IMR-90 (cell line): ENCODE measurements at regions not wholly inside any gene's neighbourhood (a gene's known extent, or its start where the extent isn't known, plus 50 kb on each side); places are given as distances from the start of the nearest gene placed in this dataset.

Experiments
- ATAC-seq: fragments of 200-7000 bp; cut with Tn5 transposase; 2 replicates; pipeline ENCODE4 v1.9.1; 2020; ENCODE audit warnings: low read depth, mild to moderate bottlenecking, moderate library complexity
- BruUV-seq: library from RNA; stranded (reverse); fragments of 400-500 nt; replicated peaks from 2 replicates; lab custom pipeline; 2021; lab: Mats Ljungman, UMichigan
- CTCF ChIA-PET: fragments of 300-600 bp; formaldehyde crosslinking; extraction: SDS; loops from one replicate; lab custom pipeline; 2021; ENCODE audit warnings: antibody characterized with exemption; lab: Yijun Ruan, JAX
- POLR2A ChIA-PET: fragments of 300-600 bp; sonication (Branson Sonifier 250); formaldehyde crosslinking; loops from one replicate; lab custom pipeline; 2022; ENCODE audit warnings: antibody characterized with exemption; ENCODE audit not compliant: unreplicated experiment; lab: Charles Lee
- DNase-seq: peaks from one replicate; pipeline ENCODE4 v3.0.0; 2013
- H2AFZ ChIP-seq: replicated peaks from 2 replicates; pipeline ENCODE3; 2013; ENCODE audit warnings: low read length, mild to moderate bottlenecking; ENCODE audit not compliant: poor library complexity
- H2AK5ac ChIP-seq: 2 replicates; pipeline ENCODE4 v1.6.1; 2013; ENCODE audit warnings: low read depth, low read length, inconsistent platforms
- H2AK9ac ChIP-seq: replicated peaks from 2 replicates; pipeline ENCODE3; 2013; ENCODE audit warnings: mild to moderate bottlenecking, low read depth, low read length, moderate library complexity; ENCODE audit not compliant: poor library complexity
- H2BK120ac ChIP-seq: 2 replicates; pipeline ENCODE4 v1.6.1; 2013; ENCODE audit warnings: low read depth, low read length, inconsistent platforms
- H2BK15ac ChIP-seq: 3 replicates; pipeline ENCODE4 v1.6.1; 2013; ENCODE audit warnings: low read depth, low read length, inconsistent platforms
- H2BK20ac ChIP-seq: 2 replicates; pipeline ENCODE4 v1.6.1; 2013; ENCODE audit warnings: low read depth, mild to moderate bottlenecking, inconsistent platforms, low read length, moderate library complexity
- H2BK5ac ChIP-seq: 2 replicates; pipeline ENCODE4 v1.6.1; 2013; ENCODE audit warnings: mild to moderate bottlenecking, low read depth, low read length, inconsistent platforms; ENCODE audit not compliant: poor library complexity, severe bottlenecking
- H3K14ac ChIP-seq: replicated peaks from 2 replicates; pipeline ENCODE4 v1.6.1; 2013; ENCODE audit warnings: low read depth, low read length, inconsistent platforms
- H3K18ac ChIP-seq: 2 replicates; pipeline ENCODE4 v1.6.1; 2013; ENCODE audit warnings: low read depth, low read length, control low read depth
- H3K23ac ChIP-seq: 2 replicates; pipeline ENCODE4 v1.6.1; 2013; ENCODE audit warnings: low read depth, low read length, inconsistent platforms
- H3K27ac ChIP-seq: 2 replicates; pipeline ENCODE4 v1.5.1; 2013; ENCODE audit warnings: mild to moderate bottlenecking, control low read depth, low read length; ENCODE audit not compliant: insufficient read depth
- H3K27me3 ChIP-seq: 2 replicates; pipeline ENCODE4 v1.6.1; 2013; ENCODE audit warnings: low read length; ENCODE audit not compliant: control insufficient read depth, insufficient read depth
- H3K36me3 ChIP-seq: 2 replicates; pipeline ENCODE4 v1.6.1; 2013; ENCODE audit warnings: low read length, mixed read lengths; ENCODE audit not compliant: control insufficient read depth, insufficient read depth
- H3K4ac ChIP-seq: 2 replicates; pipeline ENCODE4 v1.6.1; 2013; ENCODE audit warnings: low read depth, low read length, inconsistent platforms
- H3K4me1 ChIP-seq: 2 replicates; pipeline ENCODE4 v1.6.1; 2013; ENCODE audit warnings: low read length, mixed read lengths; ENCODE audit not compliant: control insufficient read depth, insufficient read depth
- H3K4me2 ChIP-seq: 2 replicates; pipeline ENCODE4 v1.6.1; 2013; ENCODE audit warnings: low read depth, mild to moderate bottlenecking, control low read depth, low read length, moderate library complexity
- H3K4me3 ChIP-seq: 2 replicates; pipeline ENCODE4 v1.5.1; 2013; ENCODE audit warnings: low read depth, mild to moderate bottlenecking, control low read depth, low read length, moderate library complexity; ENCODE audit not compliant: insufficient read depth
- H3K56ac ChIP-seq: 2 replicates; pipeline ENCODE4 v1.6.1; 2013; ENCODE audit warnings: low read length, inconsistent platforms; ENCODE audit not compliant: insufficient read depth; ENCODE audit errors: extremely low read depth
- H3K79me1 ChIP-seq, 2 experiments: 2 replicates each; pipeline ENCODE4 v1.6.1; 2013; ENCODE audit warnings: low read length in 2 of 2, inconsistent platforms in 1 of 2, low read depth in 1 of 2
- H3K9ac ChIP-seq: 2 replicates; pipeline ENCODE4 v1.6.1; 2013; ENCODE audit warnings: low read depth, low read length, control low read depth
- H3K9me1 ChIP-seq: 2 replicates; pipeline ENCODE4 v1.6.1; 2013; ENCODE audit warnings: low read length, inconsistent platforms; ENCODE audit not compliant: insufficient read depth
- H3K9me3 ChIP-seq: 2 replicates; pipeline ENCODE4 v1.6.1; 2013; ENCODE audit warnings: low read length; ENCODE audit not compliant: control insufficient read depth, insufficient read depth
- H4K20me1 ChIP-seq: 2 replicates; pipeline ENCODE4 v1.6.1; 2013; ENCODE audit warnings: low read length, inconsistent platforms; ENCODE audit not compliant: insufficient read depth
- H4K5ac ChIP-seq: 2 replicates; pipeline ENCODE4 v1.6.1; 2013; ENCODE audit warnings: mild to moderate bottlenecking, low read depth, low read length, control low read depth
- H4K8ac ChIP-seq, 2 experiments: 2 replicates each; pipeline ENCODE4 v1.6.1; 2013; ENCODE audit warnings: low read depth in 2 of 2, low read length in 2 of 2, control low read depth in 1 of 2, inconsistent platforms in 1 of 2
- H4K91ac ChIP-seq: 2 replicates; pipeline ENCODE4 v1.6.1; 2013; ENCODE audit warnings: low read depth, low read length, inconsistent platforms; ENCODE audit not compliant: insufficient read depth
- BHLHE40 ChIP-seq: fragments of 150-350 bp; IDR thresholded peaks from 2 replicates; pipeline ENCODE4 v1.6.1; 2016; ENCODE audit warnings: mild to moderate bottlenecking, low read depth, low read length
- CEBPB ChIP-seq: IDR thresholded peaks from 2 replicates; pipeline ENCODE4 v1.6.1; 2012; ENCODE audit warnings: low read depth, low read length, improper control_type of control experiment
- CHD1 ChIP-seq: IDR thresholded peaks from 2 replicates; pipeline ENCODE4 v1.6.1; 2012; ENCODE audit warnings: low read depth, low read length, improper control_type of control experiment
- CTCF ChIP-seq: conservative IDR thresholded peaks from 2 replicates; pipeline ENCODE4 v1.5.1; 2012; ENCODE audit warnings: mild to moderate bottlenecking, low read depth, low read length, improper control_type of control experiment
- ELK1 ChIP-seq: fragments of 150-350 bp; IDR thresholded peaks from 2 replicates; pipeline ENCODE4 v1.6.1; 2016; ENCODE audit warnings: low read depth, mild to moderate bottlenecking, low read length, moderate library complexity, borderline replicate concordance
- FOS ChIP-seq: fragments of 150-350 bp; IDR thresholded peaks from 2 replicates; pipeline ENCODE4 v1.6.1; 2016; ENCODE audit warnings: low read depth, low read length
- MAFK ChIP-seq: IDR thresholded peaks from 2 replicates; pipeline ENCODE4 v1.6.1; 2012; ENCODE audit warnings: low read depth, low read length, improper control_type of control experiment
- MAZ ChIP-seq: IDR thresholded peaks from 2 replicates; pipeline ENCODE4 v1.6.1; 2012; ENCODE audit warnings: low read depth, mild to moderate bottlenecking, low read length, improper control_type of control experiment, moderate library complexity, borderline replicate concordance
- MXI1 ChIP-seq: IDR thresholded peaks from 2 replicates; pipeline ENCODE4 v1.6.1; 2012; ENCODE audit warnings: low read depth, mild to moderate bottlenecking, low read length, moderate library complexity, borderline replicate concordance
- NFE2L2 ChIP-seq: fragments of 150-350 bp; IDR thresholded peaks from 2 replicates; pipeline ENCODE4 v1.6.1; 2016; ENCODE audit warnings: low read depth, mild to moderate bottlenecking, low read length
- POLR2A ChIP-seq: IDR thresholded peaks from 2 replicates; pipeline ENCODE4 v1.6.1; 2012; ENCODE audit warnings: mild to moderate bottlenecking, low read depth, low read length
- RAD21 ChIP-seq: IDR thresholded peaks from 2 replicates; pipeline ENCODE4 v1.6.1; 2012; ENCODE audit warnings: low read length, improper control_type of control experiment
- RCOR1 ChIP-seq: IDR thresholded peaks from 2 replicates; pipeline ENCODE4 v1.6.1; 2012; ENCODE audit warnings: mild to moderate bottlenecking, low read length, improper control_type of control experiment; ENCODE audit not compliant: insufficient replicate concordance
- RFX5 ChIP-seq: IDR thresholded peaks from 2 replicates; pipeline ENCODE4 v1.8.0; 2012; ENCODE audit warnings: low read depth, mild to moderate bottlenecking, low read length, moderate library complexity
- SMC3 ChIP-seq: fragments of 150-350 bp; IDR thresholded peaks from 2 replicates; pipeline ENCODE4 v1.6.1; 2016; ENCODE audit warnings: low read depth, mild to moderate bottlenecking, antibody characterized with exemption, low read length, moderate library complexity
- USF2 ChIP-seq: fragments of 150-350 bp; IDR thresholded peaks from 2 replicates; pipeline ENCODE4 v1.6.1; 2017; ENCODE audit warnings: mild to moderate bottlenecking, antibody characterized with exemption, low read length, low read depth
- WGBS, 2 experiments: methylation state at CpG; one replicate each; pipeline versions ENCODE4 v1.1.5 to v1.1.7; 2013; ENCODE audit warnings: missing lambda C conversion rate in 2 of 2; ENCODE audit not compliant: insufficient read length in 1 of 2; ENCODE audit errors: extremely low coverage in 2 of 2; 5-methylcytosine and 5-hydroxymethylcytosine counted together
- dilution Hi-C: fragments of 300-500 bp; cut with HindIII; formaldehyde crosslinking; loops from one replicate; pipeline ENCODE4 v1.14.3; 2018; ENCODE audit warnings: low sequenced_read_pairs; ENCODE audit not compliant: unreplicated experiment
- in situ Hi-C: fragments of 300-500 bp; cut with MboI; formaldehyde crosslinking; loops from 3 replicates; pipeline ENCODE4 v1.14.3; 2019; ENCODE audit warnings: low sequenced_read_pairs, inconsistent platforms, mixed read lengths
- intact Hi-C: fragments of 100-400 bp; cut with micrococcal nuclease; formaldehyde crosslinking; loops from 2 replicates; pipeline ENCODE4 v1.10.0; 2022

GRCh38 chr3:154766765-154767503 is 313.2 kb upstream of the MME start:
- no peak overlapping the region for H2AK5ac ChIP-seq
- no peak overlapping the region for H2BK20ac ChIP-seq
- no peak overlapping the region for H2BK120ac ChIP-seq
- ChIA-PET CTCF (no interaction called here), POLR2A (no interaction called here)
- no peak overlapping the region for H3K18ac ChIP-seq
- H3K9ac ChIP-seq: no peak overlapping the region
- no TSS peak for BruUV-seq
- H3K27me3 ChIP-seq: no peaks in the 10 kb centered on the region
- no peak for ATAC-seq
- dilution Hi-C loops (no loop called here), in situ Hi-C loops (loop anchor here (5.0 to 25.0 kb wide), 2 partner anchors 560 to 945 kb away; no protein-coding TSS in a partner anchor), intact Hi-C loops (no loop called here)
- no peak overlapping the region for H4K8ac ChIP-seq
- no peaks in the 10 kb centered on the region for H3K9me3 ChIP-seq
- TF ChIP-seq RFX5 (no peak), POLR2A (no peak), CEBPB (no peak), RAD21 (no peak), USF2 (no peak), BHLHE40 (no peak), MXI1 (no peak), RCOR1 (no peak), SMC3 (no peak), NFE2L2 (no peak), MAZ (no peak), FOS (no peak), MAFK (no peak), ELK1 (no peak), CTCF (no peak), CHD1 (no peak)
- no peak overlapping the region for H3K27ac ChIP-seq
- H4K20me1 ChIP-seq: no peaks in the 10 kb centered on the region
- no peak overlapping the region for H3K14ac ChIP-seq
- H2AFZ ChIP-seq: no peak overlapping the region
- H3K23ac ChIP-seq: no peak overlapping the region
- H2BK15ac ChIP-seq: no peak overlapping the region
- H3K9me1 ChIP-seq: no peaks in the 10 kb centered on the region
- no peak overlapping the region for H3K4ac ChIP-seq
- no peak overlapping the region for H3K4me2 ChIP-seq
- H3K36me3 ChIP-seq: no peaks in the 10 kb centered on the region
- no peak overlapping the region for H2BK5ac ChIP-seq
- 100% methylated on average over 1 of the region's 5 CpGs; no CpG with 5 or more reads in 1 of the 2 experiments for WGBS, 2 experiments
- H2AK9ac ChIP-seq: no peak overlapping the region
- no peaks in the 10 kb centered on the region for H3K4me1 ChIP-seq
- H3K56ac ChIP-seq: no peak overlapping the region
- H4K5ac ChIP-seq: no peak overlapping the region
- no peak overlapping the region for H4K91ac ChIP-seq
- no peak overlapping the region for H3K4me3 ChIP-seq
- no peaks in the 10 kb centered on the region for H3K79me1 ChIP-seq
- no peak for DNase-seq
